ENCODE measurements at regions not wholly inside any gene's neighbourhood (a gene's known extent, or its start where the extent isn't known, plus 50 kb on each side); places are given as distances from the start of the nearest gene placed in this dataset.

DNA sequence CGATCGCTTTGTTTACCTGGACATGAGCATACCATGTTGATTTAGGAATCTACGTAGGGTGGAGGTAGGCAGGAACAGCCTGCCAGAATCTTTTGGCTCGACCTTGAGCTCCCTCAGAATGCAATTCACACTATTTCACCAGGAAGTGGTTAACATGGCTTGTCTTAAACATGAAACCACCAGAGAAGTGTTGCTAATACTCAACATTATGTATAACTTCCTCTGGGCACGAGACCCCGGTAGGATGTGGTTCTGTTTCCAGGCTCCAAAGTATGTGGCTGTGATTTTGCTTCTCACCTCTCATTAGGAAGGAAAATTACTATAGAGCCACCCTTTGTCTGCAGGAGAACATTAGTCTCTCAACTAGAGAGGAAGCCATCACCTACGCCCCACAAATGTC is 59.0 kb upstream of the VCX3B start:
- no peak for DNase-seq (ENCODE audit: low spot score in 2 of 2)
- Histone ChIP-seq H3K27me3 (no peaks in the 10 kb centered on the region), H3K4me1 (no peaks in the 10 kb centered on the region), H3K27ac (no peak overlapping the region), H3K4me3 (no peak overlapping the region), H3K36me3 (no peaks in the 10 kb centered on the region), H3K9me3 (no peaks in the 10 kb centered on the region)
- TF ChIP-seq EP300 (IDR thresholded peaks at IDR 0.05) = no peak
- TF ChIP-seq POLR2A (IDR thresholded peaks at IDR 0.05) = no peak
- TF ChIP-seq, protein P1, sequence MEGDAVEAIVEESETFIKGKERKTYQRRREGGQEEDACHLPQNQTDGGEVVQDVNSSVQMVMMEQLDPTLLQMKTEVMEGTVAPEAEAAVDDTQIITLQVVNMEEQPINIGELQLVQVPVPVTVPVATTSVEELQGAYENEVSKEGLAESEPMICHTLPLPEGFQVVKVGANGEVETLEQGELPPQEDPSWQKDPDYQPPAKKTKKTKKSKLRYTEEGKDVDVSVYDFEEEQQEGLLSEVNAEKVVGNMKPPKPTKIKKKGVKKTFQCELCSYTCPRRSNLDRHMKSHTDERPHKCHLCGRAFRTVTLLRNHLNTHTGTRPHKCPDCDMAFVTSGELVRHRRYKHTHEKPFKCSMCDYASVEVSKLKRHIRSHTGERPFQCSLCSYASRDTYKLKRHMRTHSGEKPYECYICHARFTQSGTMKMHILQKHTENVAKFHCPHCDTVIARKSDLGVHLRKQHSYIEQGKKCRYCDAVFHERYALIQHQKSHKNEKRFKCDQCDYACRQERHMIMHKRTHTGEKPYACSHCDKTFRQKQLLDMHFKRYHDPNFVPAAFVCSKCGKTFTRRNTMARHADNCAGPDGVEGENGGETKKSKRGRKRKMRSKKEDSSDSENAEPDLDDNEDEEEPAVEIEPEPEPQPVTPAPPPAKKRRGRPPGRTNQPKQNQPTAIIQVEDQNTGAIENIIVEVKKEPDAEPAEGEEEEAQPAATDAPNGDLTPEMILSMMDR (IDR thresholded peaks at IDR 0.05) = no peak
- 72 to 79% methylated on average over 7 of the region's 7 CpGs for WGBS, 2 donors

DNA sequence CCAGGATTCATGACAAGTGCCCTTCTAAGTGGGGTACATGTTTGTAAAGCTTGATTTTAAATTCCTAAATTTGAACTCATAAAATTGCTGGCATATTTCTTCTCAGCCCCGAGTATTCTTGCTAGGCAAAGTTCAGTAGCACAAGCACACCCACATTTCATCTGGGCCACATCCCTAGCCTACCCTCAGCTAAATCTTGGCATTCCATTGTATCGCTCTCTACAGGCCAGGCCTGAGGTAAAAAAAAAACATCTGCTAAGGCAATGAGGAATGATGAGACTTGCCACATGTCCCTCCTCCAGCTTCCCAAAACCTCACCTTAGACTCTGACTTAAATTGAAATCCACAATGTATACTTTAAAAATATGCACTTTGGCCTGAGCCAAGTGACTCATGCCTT is 51.4 kb upstream of the VCX3B start:
- TF ChIP-seq, protein P1 (IDR thresholded peaks at IDR 0.05) = no peak

More for the DNA sequence above, 51.4 kb upstream of the VCX3B start:
- H3K27ac ChIP-seq = no peak overlapping the region
- no peaks in the 10 kb centered on the region for H3K27me3 ChIP-seq
- no peaks in the 10 kb centered on the region for H3K36me3 ChIP-seq
- no peaks in the 10 kb centered on the region for H3K9me3 ChIP-seq
- WGBS, 2 donors = 83 to 84% methylated on average over 2 of the region's 2 CpGs
- no peak overlapping the region for H3K4me3 ChIP-seq
- H3K4me1 ChIP-seq = no peaks in the 10 kb centered on the region
- DNase-seq (ENCODE audit: low spot score in 2 of 2) = no peak
